ENCODE measurements at regions not wholly inside any gene's neighbourhood (a gene's known extent, or its start where the extent isn't known, plus 50 kb on each side); places are given as distances from the start of the nearest gene placed in this dataset.

DNA sequence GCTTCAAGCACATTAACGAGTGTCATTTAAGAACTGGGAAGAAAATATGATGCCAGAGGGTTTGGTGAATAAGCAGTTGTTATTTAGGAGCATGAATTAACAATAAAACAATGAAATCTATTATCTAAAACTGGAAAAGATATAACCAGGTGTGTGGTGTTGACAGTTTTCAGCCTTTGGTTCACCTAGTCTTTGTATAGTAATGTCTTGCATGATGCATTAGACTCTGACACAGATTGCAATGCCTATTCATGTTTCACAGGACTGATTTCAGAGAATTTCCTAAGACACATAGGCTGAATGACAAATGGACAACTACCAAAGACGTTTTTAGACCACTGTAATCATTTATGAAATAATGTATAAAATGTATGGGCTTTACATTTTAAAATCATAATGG, 135.1 kb upstream of the CAV2 start:
- TF ChIP-seq RFX5 (IDR thresholded peaks at IDR 0.05; ENCODE audit: low read depth, low read length), result no peak
- TF ChIP-seq, protein P1, sequence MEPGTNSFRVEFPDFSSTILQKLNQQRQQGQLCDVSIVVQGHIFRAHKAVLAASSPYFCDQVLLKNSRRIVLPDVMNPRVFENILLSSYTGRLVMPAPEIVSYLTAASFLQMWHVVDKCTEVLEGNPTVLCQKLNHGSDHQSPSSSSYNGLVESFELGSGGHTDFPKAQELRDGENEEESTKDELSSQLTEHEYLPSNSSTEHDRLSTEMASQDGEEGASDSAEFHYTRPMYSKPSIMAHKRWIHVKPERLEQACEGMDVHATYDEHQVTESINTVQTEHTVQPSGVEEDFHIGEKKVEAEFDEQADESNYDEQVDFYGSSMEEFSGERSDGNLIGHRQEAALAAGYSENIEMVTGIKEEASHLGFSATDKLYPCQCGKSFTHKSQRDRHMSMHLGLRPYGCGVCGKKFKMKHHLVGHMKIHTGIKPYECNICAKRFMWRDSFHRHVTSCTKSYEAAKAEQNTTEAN (CRISPR knock-in tag; IDR thresholded peaks at IDR 0.05), result no peak
- TF ChIP-seq, protein P2, sequence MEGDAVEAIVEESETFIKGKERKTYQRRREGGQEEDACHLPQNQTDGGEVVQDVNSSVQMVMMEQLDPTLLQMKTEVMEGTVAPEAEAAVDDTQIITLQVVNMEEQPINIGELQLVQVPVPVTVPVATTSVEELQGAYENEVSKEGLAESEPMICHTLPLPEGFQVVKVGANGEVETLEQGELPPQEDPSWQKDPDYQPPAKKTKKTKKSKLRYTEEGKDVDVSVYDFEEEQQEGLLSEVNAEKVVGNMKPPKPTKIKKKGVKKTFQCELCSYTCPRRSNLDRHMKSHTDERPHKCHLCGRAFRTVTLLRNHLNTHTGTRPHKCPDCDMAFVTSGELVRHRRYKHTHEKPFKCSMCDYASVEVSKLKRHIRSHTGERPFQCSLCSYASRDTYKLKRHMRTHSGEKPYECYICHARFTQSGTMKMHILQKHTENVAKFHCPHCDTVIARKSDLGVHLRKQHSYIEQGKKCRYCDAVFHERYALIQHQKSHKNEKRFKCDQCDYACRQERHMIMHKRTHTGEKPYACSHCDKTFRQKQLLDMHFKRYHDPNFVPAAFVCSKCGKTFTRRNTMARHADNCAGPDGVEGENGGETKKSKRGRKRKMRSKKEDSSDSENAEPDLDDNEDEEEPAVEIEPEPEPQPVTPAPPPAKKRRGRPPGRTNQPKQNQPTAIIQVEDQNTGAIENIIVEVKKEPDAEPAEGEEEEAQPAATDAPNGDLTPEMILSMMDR (IDR thresholded peaks at IDR 0.05 in 2 of 3, conservative IDR thresholded peaks at IDR 0.05 in 1 of 3; ENCODE audit: insufficient read depth in 2 of 3, low read depth in 1 of 3, low read length in 3 of 3), result no peak

Data from K562 (cell line).